ENCODE measurements at regions not wholly inside any gene's neighbourhood (a gene's known extent, or its start where the extent isn't known, plus 50 kb on each side); places are given as distances from the start of the nearest gene placed in this dataset.

GRCh38 chrX:39877905-39878304, 219.9 kb downstream of the BCOR start:
- TF ChIP-seq CTCF (IDR thresholded peaks at IDR 0.05; ENCODE audit: low read depth, low read length, missing input control), result no peak
- TF ChIP-seq RAD21 (IDR thresholded peaks at IDR 0.05), result no peak
- no peak for TF ChIP-seq RXRA (IDR thresholded peaks at IDR 0.05)
- TF ChIP-seq MAX (IDR thresholded peaks at IDR 0.05), result no peak
- TF ChIP-seq YY1 (IDR thresholded peaks at IDR 0.05), result no peak
- no peak for TF ChIP-seq GABPA (IDR thresholded peaks at IDR 0.05 in 1 of 2, conservative IDR thresholded peaks at IDR 0.05 in 1 of 2)
- TF ChIP-seq TAF1 (conservative IDR thresholded peaks at IDR 0.05), result no peak
- no peak for TF ChIP-seq EGR1 (IDR thresholded peaks at IDR 0.05; ENCODE audit: low read depth in 2 of 2)
- TF ChIP-seq JUND (IDR thresholded peaks at IDR 0.05), result no peak
- TF ChIP-seq ATF3 (IDR thresholded peaks at IDR 0.05), result no peak
- TF ChIP-seq REST (IDR thresholded peaks at IDR 0.05), result no peak
- TF ChIP-seq NR2F2 (IDR thresholded peaks at IDR 0.05), result no peak
- no peak for TF ChIP-seq HNF4G (IDR thresholded peaks at IDR 0.05)
- TF ChIP-seq SP1 (IDR thresholded peaks at IDR 0.05), result no peak
